ENCODE measurements at regions not wholly inside any gene's neighbourhood (a gene's known extent, or its start where the extent isn't known, plus 50 kb on each side); places are given as distances from the start of the nearest gene placed in this dataset.
"Not testable (repeated sequence)": the region's sequence is repeated elsewhere in the genome, so short reads cannot be mapped to it uniquely, and the experiment has no call there.

GRCh38 chr12:71268598-71269280 lies 110.9 kb upstream of the TSPAN8 start:
- H3K9me3 ChIP-seq (ENCODE audit: control insufficient read depth, low read length): no peaks in the 10 kb centered on the region
- H3K4me1 ChIP-seq (ENCODE audit: control insufficient read depth, insufficient read depth, low read length): no peaks in the 10 kb centered on the region
- no peak overlapping the region for H3K4me3 ChIP-seq (ENCODE audit: low read length)
- DNase-seq (ENCODE audit: low read depth): no peak
- no peaks in the 10 kb centered on the region for H3K27me3 ChIP-seq (replicated peaks; ENCODE audit: control insufficient read depth, insufficient read depth, low read length)
- no peak overlapping the region for H3K9ac ChIP-seq (ENCODE audit: low read length)
- H3K36me3 ChIP-seq (ENCODE audit: control insufficient read depth, insufficient read depth, low read length, severe bottlenecking): no peaks in the 10 kb centered on the region

DNA sequence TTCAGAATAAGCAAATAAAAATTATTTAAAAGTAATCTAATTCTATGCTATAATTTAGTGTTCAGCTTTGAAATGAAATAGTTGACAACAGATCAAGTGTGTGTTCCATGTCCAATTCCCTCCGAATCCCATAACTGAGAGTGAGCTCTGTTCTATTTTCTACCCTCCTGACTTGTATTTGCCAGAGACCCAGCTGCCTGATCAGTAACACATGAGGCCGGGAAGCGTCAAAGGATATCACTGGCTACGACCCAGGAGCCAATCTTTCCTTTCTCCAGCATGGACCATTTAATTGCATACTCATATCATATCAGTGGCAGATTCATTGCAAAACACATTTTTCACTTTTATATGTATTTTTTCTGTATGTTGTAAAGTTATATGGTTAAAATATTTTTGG lies 108.8 kb upstream of the TSPAN8 start:
- no peaks in the 10 kb centered on the region for H3K27me3 ChIP-seq (replicated peaks; ENCODE audit: control insufficient read depth, insufficient read depth, low read length)
- H3K4me1 ChIP-seq (ENCODE audit: control insufficient read depth, insufficient read depth, low read length): no peaks in the 10 kb centered on the region
- no peak for DNase-seq (ENCODE audit: low read depth)
- H3K4me3 ChIP-seq (ENCODE audit: low read length): no peak overlapping the region
- H3K9ac ChIP-seq (ENCODE audit: low read length): no peak overlapping the region
- H3K9me3 ChIP-seq (ENCODE audit: control insufficient read depth, low read length): no peaks in the 10 kb centered on the region
- H3K36me3 ChIP-seq (ENCODE audit: control insufficient read depth, insufficient read depth, low read length, severe bottlenecking): no peaks in the 10 kb centered on the region

DNA sequence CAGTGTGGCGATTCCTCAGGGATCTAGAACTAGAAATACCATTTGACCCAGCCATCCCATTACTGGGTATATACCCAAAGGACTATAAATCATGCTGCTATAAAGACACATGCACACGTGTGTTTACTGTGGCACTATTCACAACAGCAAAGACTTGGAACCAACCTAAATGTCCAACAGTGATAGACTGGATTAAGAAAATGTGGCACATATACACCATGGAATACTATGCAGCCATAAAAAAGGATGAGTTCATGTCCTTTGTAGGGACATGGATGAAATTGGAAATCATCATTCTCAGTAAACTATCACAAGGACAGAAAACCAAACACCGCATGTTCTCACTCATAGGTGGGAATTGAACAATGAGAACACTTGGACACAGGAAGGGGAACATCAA lies 107.9 kb upstream of the TSPAN8 start:
- DNase-seq (ENCODE audit: low read depth); H3K4me1 ChIP-seq (ENCODE audit: control insufficient read depth, insufficient read depth, low read length); H3K9me3 ChIP-seq (ENCODE audit: control insufficient read depth, low read length); H3K9ac ChIP-seq (ENCODE audit: low read length); H3K36me3 ChIP-seq (ENCODE audit: control insufficient read depth, insufficient read depth, low read length, severe bottlenecking); H3K27me3 ChIP-seq (replicated peaks; ENCODE audit: control insufficient read depth, insufficient read depth, low read length); H3K4me3 ChIP-seq (ENCODE audit: low read length): not testable (repeated sequence)

DNA sequence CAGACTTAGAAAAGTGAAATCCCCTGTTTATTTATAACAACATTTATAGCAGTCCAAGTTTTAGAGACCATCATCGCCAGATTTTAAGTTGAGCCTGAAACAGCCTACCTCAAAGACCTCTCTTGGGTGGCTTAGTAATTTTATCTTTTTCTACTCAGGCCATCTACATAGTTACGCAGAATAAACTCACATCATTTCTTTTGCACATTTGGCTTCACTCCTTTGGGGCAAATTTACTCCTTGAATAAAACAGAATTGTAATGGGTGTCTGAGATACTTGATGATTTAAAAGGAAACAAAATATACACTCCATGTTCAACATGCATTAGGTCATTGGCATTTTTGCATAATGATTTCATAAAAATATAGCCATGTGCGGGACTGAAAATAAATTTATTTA lies 104.7 kb upstream of the TSPAN8 start:
- no peak for DNase-seq (ENCODE audit: low read depth)
- H3K4me1 ChIP-seq (ENCODE audit: control insufficient read depth, insufficient read depth, low read length): no peaks in the 10 kb centered on the region
- H3K4me3 ChIP-seq (ENCODE audit: low read length): no peak overlapping the region
- H3K9me3 ChIP-seq (ENCODE audit: control insufficient read depth, low read length): no peaks in the 10 kb centered on the region
- H3K36me3 ChIP-seq (ENCODE audit: control insufficient read depth, insufficient read depth, low read length, severe bottlenecking): no peaks in the 10 kb centered on the region
- H3K9ac ChIP-seq (ENCODE audit: low read length): no peak overlapping the region
- H3K27me3 ChIP-seq (replicated peaks; ENCODE audit: control insufficient read depth, insufficient read depth, low read length): no peaks in the 10 kb centered on the region

- Histone ChIP-seq H3K4me1 (ENCODE audit: control insufficient read depth, insufficient read depth, low read length) (no peaks in the 10 kb centered on the region), H3K9me3 (ENCODE audit: control insufficient read depth, low read length) (peaks cover 31% of the 10 kb centered on the region), H3K9ac (ENCODE audit: low read length) (no peak overlapping the region), H3K27me3 (replicated peaks; ENCODE audit: control insufficient read depth, insufficient read depth, low read length) (no peaks in the 10 kb centered on the region), H3K4me3 (ENCODE audit: low read length) (no peak overlapping the region), H3K36me3 (ENCODE audit: control insufficient read depth, insufficient read depth, low read length, severe bottlenecking) (no peaks in the 10 kb centered on the region)
- DNase-seq (ENCODE audit: low read depth): no peak
Measured at GRCh38 chr12:71252473-71252872, 94.7 kb upstream of the TSPAN8 start.

GRCh38 chr12:71250166-71250565 lies 92.4 kb upstream of the TSPAN8 start:
- Histone ChIP-seq H3K9me3 (ENCODE audit: control insufficient read depth, low read length) (peaks cover 35% of the 10 kb centered on the region), H3K36me3 (ENCODE audit: control insufficient read depth, insufficient read depth, low read length, severe bottlenecking) (no peaks in the 10 kb centered on the region)

GRCh38 chr12:71243370-71243769 lies 85.6 kb upstream of the TSPAN8 start:
- peaks cover 10% of the 10 kb centered on the region for H3K9me3 ChIP-seq (ENCODE audit: control insufficient read depth, low read length)
- no peak overlapping the region for H3K4me3 ChIP-seq (ENCODE audit: low read length)
- peak; percentile 12 for DNase-seq (ENCODE audit: low read depth)
- no peaks in the 10 kb centered on the region for H3K36me3 ChIP-seq (ENCODE audit: control insufficient read depth, insufficient read depth, low read length, severe bottlenecking)
- peaks cover 9% of the 10 kb centered on the region for H3K4me1 ChIP-seq (ENCODE audit: control insufficient read depth, insufficient read depth, low read length)
- no peak overlapping the region for H3K9ac ChIP-seq (ENCODE audit: low read length)
- no peaks in the 10 kb centered on the region for H3K27me3 ChIP-seq (replicated peaks; ENCODE audit: control insufficient read depth, insufficient read depth, low read length)

More at GRCh38 chr12:71250166-71250565, 92.4 kb upstream of the TSPAN8 start:
- no peak for DNase-seq (ENCODE audit: low read depth)
- H3K4me1 ChIP-seq (ENCODE audit: control insufficient read depth, insufficient read depth, low read length): no peaks in the 10 kb centered on the region
- no peak overlapping the region for H3K4me3 ChIP-seq (ENCODE audit: low read length)
- no peak overlapping the region for H3K9ac ChIP-seq (ENCODE audit: low read length)
- H3K27me3 ChIP-seq (replicated peaks; ENCODE audit: control insufficient read depth, insufficient read depth, low read length): no peaks in the 10 kb centered on the region

- H3K27me3 ChIP-seq (replicated peaks; ENCODE audit: control insufficient read depth, insufficient read depth, low read length): no peaks in the 10 kb centered on the region
- H3K36me3 ChIP-seq (ENCODE audit: control insufficient read depth, insufficient read depth, low read length, severe bottlenecking): no peaks in the 10 kb centered on the region
- DNase-seq (ENCODE audit: low read depth): no peak
- no peak overlapping the region for H3K9ac ChIP-seq (ENCODE audit: low read length)
- H3K4me1 ChIP-seq (ENCODE audit: control insufficient read depth, insufficient read depth, low read length): peaks cover 9% of the 10 kb centered on the region
- peaks cover 7% of the 10 kb centered on the region for H3K9me3 ChIP-seq (ENCODE audit: control insufficient read depth, low read length)
- no peak overlapping the region for H3K4me3 ChIP-seq (ENCODE audit: low read length)
Measured at GRCh38 chr12:71242511-71242910, 84.7 kb upstream of the TSPAN8 start.

DNA sequence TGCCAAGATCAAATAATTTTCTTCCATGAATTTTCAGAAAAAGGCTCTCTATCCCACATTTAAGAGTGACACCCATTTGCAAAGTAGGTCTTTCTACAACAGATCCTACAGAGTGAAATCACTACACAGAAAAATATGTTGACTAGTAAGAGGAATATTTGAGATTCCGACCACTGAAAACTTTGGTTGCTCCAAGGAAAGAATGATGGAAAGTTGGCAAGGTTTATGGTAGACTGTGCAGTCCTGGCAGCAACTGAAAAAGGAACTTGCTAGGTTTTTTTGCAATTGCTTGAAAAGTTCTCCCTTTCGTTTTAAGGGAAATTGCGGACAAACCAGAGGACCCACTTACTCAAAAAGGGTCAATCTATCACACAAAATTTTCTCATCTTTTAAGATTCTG lies 83.1 kb upstream of the TSPAN8 start:
- H3K36me3 ChIP-seq (ENCODE audit: control insufficient read depth, insufficient read depth, low read length, severe bottlenecking): no peaks in the 10 kb centered on the region
- DNase-seq (ENCODE audit: low read depth): no peak
- no peaks in the 10 kb centered on the region for H3K27me3 ChIP-seq (replicated peaks; ENCODE audit: control insufficient read depth, insufficient read depth, low read length)
- H3K4me1 ChIP-seq (ENCODE audit: control insufficient read depth, insufficient read depth, low read length): peaks cover 9% of the 10 kb centered on the region
- H3K9ac ChIP-seq (ENCODE audit: low read length): peak overlapping the region; percentile 6
- H3K9me3 ChIP-seq (ENCODE audit: control insufficient read depth, low read length): peaks cover 3% of the 10 kb centered on the region
- H3K4me3 ChIP-seq (ENCODE audit: low read length): no peak overlapping the region

- H3K4me1 ChIP-seq (ENCODE audit: control insufficient read depth, insufficient read depth, low read length): peaks cover 9% of the 10 kb centered on the region
Measured at GRCh38 chr12:71239731-71240130, 81.9 kb upstream of the TSPAN8 start.

DNA sequence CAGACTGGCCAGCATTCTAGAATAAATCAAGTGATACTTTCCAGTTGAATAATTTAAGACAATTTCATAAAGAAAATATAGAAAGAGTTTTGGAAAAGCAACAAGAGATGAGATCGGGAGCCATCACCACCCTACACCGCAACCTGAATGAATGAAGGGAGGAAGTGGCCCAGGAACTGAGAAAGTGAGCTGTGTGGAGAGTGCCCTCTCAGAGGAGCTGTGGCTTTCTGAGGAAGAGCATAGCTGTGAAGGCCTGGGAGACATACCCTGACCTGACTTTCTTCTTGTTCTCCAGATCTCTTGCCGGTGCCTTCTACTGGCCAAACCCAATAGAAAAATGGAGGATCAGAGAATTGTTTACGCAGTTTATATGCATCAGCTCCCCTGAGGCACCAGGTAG lies 79.3 kb upstream of the TSPAN8 start:
- Histone ChIP-seq H3K4me1 (ENCODE audit: control insufficient read depth, insufficient read depth, low read length) (no peaks in the 10 kb centered on the region), H3K9me3 (ENCODE audit: control insufficient read depth, low read length) (peaks cover 3% of the 10 kb centered on the region), H3K4me3 (ENCODE audit: low read length) (no peak overlapping the region), H3K27me3 (replicated peaks; ENCODE audit: control insufficient read depth, insufficient read depth, low read length) (no peaks in the 10 kb centered on the region), H3K36me3 (ENCODE audit: control insufficient read depth, insufficient read depth, low read length, severe bottlenecking) (no peaks in the 10 kb centered on the region), H3K9ac (ENCODE audit: low read length) (no peak overlapping the region)
- DNase-seq (ENCODE audit: low read depth): no peak

More at GRCh38 chr12:71239731-71240130, 81.9 kb upstream of the TSPAN8 start:
- no peak overlapping the region for H3K9ac ChIP-seq (ENCODE audit: low read length)
- H3K9me3 ChIP-seq (ENCODE audit: control insufficient read depth, low read length): peaks cover 3% of the 10 kb centered on the region
- DNase-seq (ENCODE audit: low read depth): no peak
- H3K36me3 ChIP-seq (ENCODE audit: control insufficient read depth, insufficient read depth, low read length, severe bottlenecking): no peaks in the 10 kb centered on the region
- H3K4me3 ChIP-seq (ENCODE audit: low read length): no peak overlapping the region
- no peaks in the 10 kb centered on the region for H3K27me3 ChIP-seq (replicated peaks; ENCODE audit: control insufficient read depth, insufficient read depth, low read length)

DNA sequence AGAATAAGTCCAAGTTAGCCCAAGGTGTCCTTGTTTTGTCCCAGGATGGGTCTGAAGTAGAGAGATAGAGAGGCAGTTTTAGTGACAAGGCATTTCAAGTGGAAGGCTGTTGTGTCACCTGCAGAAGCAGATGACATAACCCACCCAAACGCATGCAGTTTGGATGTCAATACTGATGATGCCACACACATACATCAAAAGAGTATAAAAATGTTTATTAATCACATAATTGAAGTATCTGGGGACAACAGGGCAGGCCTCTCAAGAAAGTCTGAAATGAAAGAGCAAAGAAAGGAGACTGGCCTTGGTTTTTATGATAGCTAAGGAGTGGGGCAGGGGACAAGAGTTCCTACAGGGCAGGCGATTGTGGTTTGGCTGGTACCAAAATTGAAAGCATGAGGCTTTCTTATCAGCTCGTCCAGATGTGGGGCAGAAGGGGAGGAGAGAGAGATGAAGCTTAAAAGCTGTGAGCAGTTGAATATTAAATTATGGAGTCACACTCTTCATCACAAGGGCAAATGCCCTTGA lies 78.4 kb upstream of the TSPAN8 start:
- Histone ChIP-seq H3K36me3 (ENCODE audit: control insufficient read depth, insufficient read depth, low read length, severe bottlenecking) (no peaks in the 10 kb centered on the region), H3K4me3 (ENCODE audit: low read length) (no peak overlapping the region)
- DNase-seq (ENCODE audit: low read depth): no peak

More for the DNA sequence above, 78.4 kb upstream of the TSPAN8 start:
- no peaks in the 10 kb centered on the region for H3K4me1 ChIP-seq (ENCODE audit: control insufficient read depth, insufficient read depth, low read length)
- H3K9me3 ChIP-seq (ENCODE audit: control insufficient read depth, low read length): no peaks in the 10 kb centered on the region
- no peaks in the 10 kb centered on the region for H3K27me3 ChIP-seq (replicated peaks; ENCODE audit: control insufficient read depth, insufficient read depth, low read length)
- H3K9ac ChIP-seq (ENCODE audit: low read length): no peak overlapping the region

Data from adipocyte (in vitro differentiated cells).